ENCODE measurements at regions not wholly inside any gene's neighbourhood (a gene's known extent, or its start where the extent isn't known, plus 50 kb on each side); places are given as distances from the start of the nearest gene placed in this dataset.

GRCh38 chr14:39988939-39989338, 556.7 kb upstream of the FBXO33 start:
- DNase-seq (ENCODE audit: low spot score): peak; percentile 5

- no peak for DNase-seq (ENCODE audit: low spot score)
Measured at GRCh38 chr14:39984323-39984722, 552.1 kb upstream of the FBXO33 start.

- DNase-seq (ENCODE audit: low spot score): no peak
Measured at GRCh38 chr14:39977198-39977597, 545.0 kb upstream of the FBXO33 start.

- no peak for DNase-seq (ENCODE audit: low spot score)
Measured at GRCh38 chr14:39974036-39974435, 541.8 kb upstream of the FBXO33 start.

DNA sequence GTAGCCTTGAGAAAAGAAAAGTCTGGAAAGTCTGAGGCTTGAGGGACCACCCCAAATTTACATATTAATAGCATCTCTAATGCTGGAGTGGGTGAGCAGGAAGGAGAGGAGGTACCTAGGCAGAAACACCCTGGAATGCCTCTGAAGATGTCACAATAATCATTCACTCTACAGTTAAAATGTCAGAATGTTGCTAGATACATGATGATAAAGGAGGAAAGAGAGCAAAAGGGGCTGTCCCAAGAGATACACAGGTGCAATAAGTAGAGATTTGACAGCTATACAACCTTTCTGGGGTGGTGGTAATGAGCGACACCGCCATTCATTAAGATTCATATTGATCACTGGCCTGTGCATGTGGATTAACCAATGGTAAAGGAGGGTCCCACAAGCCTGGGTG, 540.5 kb upstream of the FBXO33 start:
- DNase-seq (ENCODE audit: low spot score): no peak

- DNase-seq (ENCODE audit: low spot score): no peak
Measured at GRCh38 chr14:39967885-39968284, 535.7 kb upstream of the FBXO33 start.

- no peak for DNase-seq (ENCODE audit: low spot score)
Measured at GRCh38 chr14:39957987-39958386, 525.8 kb upstream of the FBXO33 start.

- DNase-seq (ENCODE audit: low spot score): no peak
Measured at GRCh38 chr14:39957290-39957689, 525.1 kb upstream of the FBXO33 start.

DNA sequence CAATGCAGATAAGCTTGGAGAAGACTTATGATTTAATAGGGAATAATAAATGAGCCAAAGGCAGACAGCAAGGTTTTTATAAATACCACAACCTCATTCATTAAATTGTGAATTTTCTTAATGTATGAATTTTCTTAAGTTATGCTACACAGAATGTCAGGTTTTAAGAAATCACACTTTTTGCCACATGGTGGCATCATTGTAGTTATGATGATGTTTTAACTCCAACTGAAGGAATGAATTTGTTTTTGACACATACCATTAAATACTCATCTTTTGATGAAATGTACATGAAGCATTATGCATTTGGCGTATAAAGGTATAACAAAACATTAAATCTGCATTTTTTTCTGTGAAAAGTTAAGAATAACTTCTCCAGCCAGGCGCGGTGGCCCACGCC, 524.1 kb upstream of the FBXO33 start:
- no peak for DNase-seq (ENCODE audit: low spot score)

GRCh38 chr14:39948235-39948634, 516.0 kb upstream of the FBXO33 start:
- DNase-seq (ENCODE audit: low spot score): no peak

DNA sequence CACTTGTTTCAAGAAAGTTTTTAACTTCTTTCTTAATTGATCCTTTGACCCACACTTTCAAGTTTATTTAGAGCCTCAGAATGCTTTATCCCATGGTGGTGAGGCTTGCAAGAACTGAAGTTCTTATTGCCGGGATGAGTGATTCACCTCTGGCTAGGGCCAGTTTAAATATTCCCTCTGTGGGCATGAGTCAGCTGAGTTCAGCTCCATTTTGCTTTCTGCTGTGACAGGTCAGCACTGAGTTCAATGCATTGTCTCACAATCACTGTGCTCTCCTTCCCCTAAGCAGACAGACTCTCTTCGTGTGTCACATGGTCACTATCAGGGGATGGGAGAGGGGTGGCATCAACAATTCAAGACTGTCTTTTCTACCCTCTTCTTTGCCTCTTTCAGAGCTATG, 514.6 kb upstream of the FBXO33 start:
- no peak for DNase-seq (ENCODE audit: low spot score)

- no peak for DNase-seq (ENCODE audit: low spot score)
Measured at GRCh38 chr14:39939023-39939422, 506.8 kb upstream of the FBXO33 start.

DNA sequence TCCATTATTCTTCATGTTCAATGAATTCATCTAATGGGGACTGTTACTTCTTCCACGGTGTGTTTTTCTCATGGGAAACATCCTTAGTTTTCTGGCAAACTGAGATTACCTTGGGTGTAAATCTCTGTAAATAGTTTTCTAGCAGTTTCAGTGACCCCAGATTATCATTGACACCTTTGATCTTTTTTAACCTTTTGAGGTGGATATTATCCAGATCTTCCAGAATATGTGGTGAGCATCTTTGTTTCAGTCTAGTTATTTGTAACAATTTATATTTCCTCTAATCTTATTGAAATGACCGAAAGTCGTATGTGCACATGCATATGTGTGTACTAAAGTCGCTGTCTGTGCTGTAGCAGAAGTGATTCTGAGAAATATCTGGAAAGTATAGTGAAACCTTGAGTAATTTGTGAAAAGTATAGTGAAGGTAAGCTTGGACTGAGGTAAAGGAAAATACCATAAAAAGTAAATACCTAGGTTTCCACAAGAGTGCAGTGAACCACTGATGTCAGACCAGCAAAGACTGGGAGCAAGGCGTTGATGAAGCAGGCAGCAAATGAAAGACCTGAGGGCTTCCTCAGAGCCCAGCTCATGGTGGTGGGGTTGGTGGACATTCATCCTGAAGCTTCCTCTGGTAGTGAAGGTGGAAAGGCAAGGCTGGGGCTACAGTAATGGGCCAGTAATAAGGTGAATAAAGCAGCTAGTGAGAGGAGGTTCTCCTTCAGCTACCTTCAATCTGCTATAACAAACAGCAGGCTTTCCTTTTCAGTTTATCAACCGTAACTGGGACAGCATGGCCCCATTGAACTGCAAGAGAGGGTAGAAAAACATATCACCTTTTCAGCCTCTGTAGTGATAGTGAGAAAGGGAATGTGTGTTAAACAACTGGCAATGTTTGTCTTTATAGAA, 480.2 kb upstream of the FBXO33 start:
- no peak for DNase-seq (ENCODE audit: low spot score)

GRCh38 chr14:39897657-39898056, 465.4 kb upstream of the FBXO33 start:
- DNase-seq (ENCODE audit: low spot score): no peak

- DNase-seq (ENCODE audit: low spot score): no peak
Measured at GRCh38 chr14:39890026-39890425, 457.8 kb upstream of the FBXO33 start.

DNA sequence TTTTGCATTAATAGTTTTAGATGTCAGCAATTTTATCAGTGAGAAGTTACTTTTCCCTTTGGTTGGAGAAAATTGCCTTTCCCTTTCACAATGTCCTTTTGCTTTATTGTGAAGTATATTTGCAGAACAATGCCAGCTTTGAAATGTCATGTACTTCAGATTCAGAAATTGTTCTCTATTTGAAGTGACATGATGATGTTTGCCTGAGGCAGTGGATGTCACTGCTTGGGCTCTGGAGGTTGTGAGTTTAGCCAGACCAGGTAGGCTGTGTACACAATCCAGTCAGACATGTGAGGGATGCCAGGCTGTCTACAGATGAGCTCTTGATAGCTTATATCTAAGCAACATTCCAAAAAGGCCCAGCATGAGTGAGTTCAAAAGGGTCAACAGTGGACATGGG, 451.9 kb upstream of the FBXO33 start:
- no peak for DNase-seq (ENCODE audit: low spot score)

- no peak for DNase-seq (ENCODE audit: low spot score)
Measured at GRCh38 chr14:39880965-39881364, 448.7 kb upstream of the FBXO33 start.

DNA sequence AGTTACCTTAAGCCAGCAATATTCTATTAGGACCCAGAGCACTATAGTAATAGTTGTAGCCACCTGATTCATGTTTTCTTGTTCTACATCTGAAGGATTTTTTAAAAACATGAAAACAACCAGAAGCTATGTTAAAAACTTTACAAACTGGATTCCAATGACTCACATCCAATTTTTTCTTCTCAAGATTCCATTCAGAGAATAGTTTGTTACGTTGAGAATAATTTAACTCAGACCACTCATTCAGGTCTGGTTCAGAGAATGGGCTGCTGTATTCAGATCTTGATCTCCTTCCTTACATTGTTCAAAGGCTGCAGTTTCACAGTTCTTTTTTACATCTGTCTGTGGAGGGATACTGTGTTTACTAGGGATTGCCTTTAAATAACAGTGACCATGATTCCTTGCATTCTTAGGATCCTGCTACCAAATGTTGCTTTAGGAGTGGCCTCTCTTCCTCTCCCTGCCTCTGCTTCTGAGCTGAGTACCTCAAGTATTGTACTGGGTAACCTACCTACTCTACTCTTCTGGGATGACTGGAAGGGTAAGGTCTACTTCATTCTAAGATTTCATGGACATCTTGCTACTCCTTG, 448.0 kb upstream of the FBXO33 start:
- DNase-seq (ENCODE audit: low spot score): no peak

GRCh38 chr14:39877577-39878190, 445.5 kb upstream of the FBXO33 start:
- peak; percentile 3 for DNase-seq (ENCODE audit: low spot score)

DNA sequence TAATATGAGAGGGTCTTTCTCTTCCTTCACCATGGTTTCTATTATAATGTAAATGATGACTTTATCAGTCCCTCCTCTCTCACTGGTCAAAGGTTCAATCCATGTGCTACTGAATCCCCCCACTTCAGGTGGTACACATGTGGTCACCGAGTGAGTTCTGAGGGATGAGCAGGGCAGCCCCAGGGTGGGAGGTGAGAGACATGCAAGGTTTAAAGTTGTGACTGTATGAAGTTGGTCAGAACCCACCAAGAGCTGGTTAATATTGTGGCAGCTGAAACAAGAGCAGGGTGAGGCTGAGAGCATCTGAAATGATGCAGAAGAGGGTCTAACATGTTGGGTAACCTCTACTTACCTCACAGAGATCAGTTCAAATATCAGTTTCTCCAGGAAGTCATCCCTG, 444.7 kb upstream of the FBXO33 start:
- DNase-seq (ENCODE audit: low spot score): no peak

GRCh38 chr14:39875028-39875427, 442.8 kb upstream of the FBXO33 start:
- no peak for DNase-seq (ENCODE audit: low spot score)

DNA sequence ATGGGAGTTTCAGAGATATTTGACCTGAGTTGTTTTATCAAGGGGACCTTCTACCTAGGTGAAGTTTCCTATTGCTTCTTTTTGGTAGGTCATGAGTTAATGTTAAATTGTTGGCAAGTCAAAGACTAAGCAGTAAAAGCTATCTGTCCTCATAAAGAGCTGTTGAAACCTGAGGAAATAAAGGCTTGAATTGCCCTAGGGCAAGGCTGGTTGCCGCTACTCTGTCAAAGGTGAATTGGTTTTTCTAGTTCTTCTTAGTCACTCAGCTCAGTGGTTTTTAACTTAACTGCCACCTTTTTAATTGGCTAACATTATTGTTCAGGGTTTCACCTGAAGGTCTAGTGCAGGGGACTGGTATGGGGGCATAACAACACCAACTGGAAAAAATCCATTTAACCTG, 441.6 kb upstream of the FBXO33 start:
- no peak for DNase-seq (ENCODE audit: low spot score)

DNA sequence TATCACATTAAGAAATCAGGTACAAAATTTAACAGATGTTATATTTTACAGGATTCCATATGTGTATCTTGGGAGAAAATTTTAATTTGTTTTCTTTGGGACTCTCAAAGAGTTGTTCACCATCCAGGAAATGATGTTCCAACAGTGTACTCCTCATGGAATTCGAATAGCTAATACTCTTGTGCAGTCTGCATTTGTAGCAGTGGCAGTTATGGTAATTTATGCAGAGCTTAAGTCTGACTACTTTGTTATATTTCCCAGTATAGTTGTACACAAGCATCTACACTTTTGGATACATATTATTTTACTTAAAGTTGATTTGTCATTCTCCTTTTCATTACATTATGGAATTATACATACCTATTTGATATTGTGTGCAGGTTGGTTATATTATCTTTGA, 436.7 kb upstream of the FBXO33 start:
- no peak for DNase-seq (ENCODE audit: low spot score)
